ENCODE measurements at regions not wholly inside any gene's neighbourhood (a gene's known extent, or its start where the extent isn't known, plus 50 kb on each side); places are given as distances from the start of the nearest gene placed in this dataset.

- Histone ChIP-seq H3K9me3 (replicated peaks) (no peaks in the 10 kb centered on the region), H3K27ac (replicated peaks) (peak overlapping the region; percentile 36), H3K36me3 (peaks cover 17% of the 10 kb centered on the region), H3K4me3 (no peak overlapping the region), H3K27me3 (ENCODE audit: low read depth) (no peaks in the 10 kb centered on the region), H3K4me1 (peaks cover 38% of the 10 kb centered on the region)
- TF ChIP-seq CTCF (IDR thresholded peaks at IDR 0.05; ENCODE audit: borderline replicate concordance) = no peak
- DNase-seq = no peak
- intact Hi-C loops (cut with micrococcal nuclease) = no loop called here
Measured at GRCh38 chr7:112889268-112889667, 99.1 kb upstream of the TMEM168 start.

GRCh38 chr7:112888781-112889180, 98.6 kb upstream of the TMEM168 start:
- Histone ChIP-seq H3K4me1 (peaks cover 39% of the 10 kb centered on the region), H3K9me3 (replicated peaks) (no peaks in the 10 kb centered on the region), H3K27ac (replicated peaks) (no peak overlapping the region), H3K4me3 (no peak overlapping the region), H3K27me3 (ENCODE audit: low read depth) (no peaks in the 10 kb centered on the region), H3K36me3 (peaks cover 12% of the 10 kb centered on the region)
- intact Hi-C loops (cut with micrococcal nuclease) = no loop called here
- DNase-seq = no peak
- no peak for TF ChIP-seq CTCF (IDR thresholded peaks at IDR 0.05; ENCODE audit: borderline replicate concordance)

- H3K36me3 ChIP-seq = peaks cover 4% of the 10 kb centered on the region
- TF ChIP-seq CTCF (IDR thresholded peaks at IDR 0.05; ENCODE audit: borderline replicate concordance) = no peak
- peaks cover 47% of the 10 kb centered on the region for H3K4me1 ChIP-seq
- H3K4me3 ChIP-seq = no peak overlapping the region
- H3K27me3 ChIP-seq (ENCODE audit: low read depth) = no peaks in the 10 kb centered on the region
- no peak for DNase-seq
- intact Hi-C loops (cut with micrococcal nuclease) = no loop called here
- H3K9me3 ChIP-seq (replicated peaks) = no peaks in the 10 kb centered on the region
- H3K27ac ChIP-seq (replicated peaks) = no peak overlapping the region
Measured at GRCh38 chr7:112887976-112888375, 97.8 kb upstream of the TMEM168 start.

GRCh38 chr7:112887337-112887736, 97.1 kb upstream of the TMEM168 start:
- TF ChIP-seq CTCF (IDR thresholded peaks at IDR 0.05; ENCODE audit: borderline replicate concordance) = no peak
- H3K36me3 ChIP-seq = no peaks in the 10 kb centered on the region
- no peak overlapping the region for H3K27ac ChIP-seq (replicated peaks)
- peaks cover 51% of the 10 kb centered on the region for H3K4me1 ChIP-seq
- no peaks in the 10 kb centered on the region for H3K27me3 ChIP-seq (ENCODE audit: low read depth)
- no peak for DNase-seq
- no peaks in the 10 kb centered on the region for H3K9me3 ChIP-seq (replicated peaks)
- no peak overlapping the region for H3K4me3 ChIP-seq
- intact Hi-C loops (cut with micrococcal nuclease) = no loop called here

GRCh38 chr7:112886208-112886607, 96.0 kb upstream of the TMEM168 start:
- Histone ChIP-seq H3K4me1 (peaks cover 51% of the 10 kb centered on the region), H3K27me3 (ENCODE audit: low read depth) (no peaks in the 10 kb centered on the region), H3K36me3 (no peaks in the 10 kb centered on the region), H3K27ac (replicated peaks) (no peak overlapping the region), H3K4me3 (no peak overlapping the region), H3K9me3 (replicated peaks) (no peaks in the 10 kb centered on the region)
- no peak for TF ChIP-seq CTCF (IDR thresholded peaks at IDR 0.05; ENCODE audit: borderline replicate concordance)
- intact Hi-C loops (cut with micrococcal nuclease) = no loop called here
- no peak for DNase-seq

- Histone ChIP-seq H3K4me1 (peaks cover 35% of the 10 kb centered on the region), H3K9me3 (replicated peaks) (no peaks in the 10 kb centered on the region), H3K27me3 (ENCODE audit: low read depth) (no peaks in the 10 kb centered on the region), H3K36me3 (no peaks in the 10 kb centered on the region), H3K27ac (replicated peaks) (peak overlapping the region; percentile 27), H3K4me3 (no peak overlapping the region)
- no peak for DNase-seq
- no peak for TF ChIP-seq CTCF (IDR thresholded peaks at IDR 0.05; ENCODE audit: borderline replicate concordance)
- intact Hi-C loops (cut with micrococcal nuclease) = no loop called here
Measured at GRCh38 chr7:112882991-112883390, 92.8 kb upstream of the TMEM168 start.

Measured in left ventricle myocardium inferior (tissue), 1 donor.